ENCODE measurements at regions not wholly inside any gene's neighbourhood (a gene's known extent, or its start where the extent isn't known, plus 50 kb on each side); places are given as distances from the start of the nearest gene placed in this dataset.

- TF ChIP-seq RAD21 (IDR thresholded peaks at IDR 0.05) (no peak), REST (IDR thresholded peaks at IDR 0.05) (no peak), CTCF (IDR thresholded peaks at IDR 0.05; ENCODE audit: low read depth, low read length, missing input control) (no peak)
Observed at GRCh38 chr5:124602925-124603650, 143.4 kb downstream of the ZNF608 start.
